Sigmoid colon (tissue), 4 donors: ENCODE measurements at regions not wholly inside any gene's neighbourhood (a gene's known extent, or its start where the extent isn't known, plus 50 kb on each side); places are given as distances from the start of the nearest gene placed in this dataset.

ENCODE experiments used
- EP300 ChIP-seq, 4 donors: sonication (generic); formaldehyde crosslinking; IDR thresholded peaks; one replicate each; pipeline ENCODE4 v1.6.1; 2017; ENCODE audit warnings: antibody characterized with exemption in 4 of 4
- POLR2A ChIP-seq, 2 donors: fragments of 450-650 bp; IDR thresholded peaks; one replicate each; pipeline ENCODE4 v1.6.1; 2016; ENCODE audit warnings: antibody characterized with exemption in 2 of 2, mild to moderate bottlenecking in 2 of 2, moderate library complexity in 2 of 2
- POLR2AphosphoS5 ChIP-seq, 4 donors: sonication (generic); formaldehyde crosslinking; IDR thresholded peaks; one replicate each; pipeline ENCODE4 v1.6.1; 2017; ENCODE audit warnings: antibody characterized with exemption in 4 of 4

- TF ChIP-seq POLR2A (IDR thresholded peaks at IDR 0.05) = no peak
- no peak for TF ChIP-seq EP300 (IDR thresholded peaks at IDR 0.05)
- TF ChIP-seq POLR2AphosphoS5 (IDR thresholded peaks at IDR 0.05) = no peak
Measured at GRCh38 chr2:187612857-187613256, 58.6 kb upstream of the TFPI start.
